ENCODE measurements at regions not wholly inside any gene's neighbourhood (a gene's known extent, or its start where the extent isn't known, plus 50 kb on each side); places are given as distances from the start of the nearest gene placed in this dataset.

GRCh38 chr5:10812218-10812617 lies 51.2 kb upstream of the DAP start:
- Histone ChIP-seq H3K9me3 (replicated peaks; ENCODE audit: low read length) (no peaks in the 10 kb centered on the region), H3K4me3 (ENCODE audit: low read length) (no peak overlapping the region), H3K36me3 (ENCODE audit: insufficient read depth, low read length) (no peaks in the 10 kb centered on the region), H3K4me2 (ENCODE audit: low read length) (no peak overlapping the region), H3K4me1 (ENCODE audit: control insufficient read depth, insufficient read depth, low read length) (no peaks in the 10 kb centered on the region), H3K9ac (ENCODE audit: low read depth, low read length) (no peak overlapping the region), H3K27me3 (ENCODE audit: control insufficient read depth, insufficient read depth, low read length) (peaks cover 27% of the 10 kb centered on the region)

Measured in skeletal muscle satellite cell (primary cell).